ENCODE measurements at regions not wholly inside any gene's neighbourhood (a gene's known extent, or its start where the extent isn't known, plus 50 kb on each side); places are given as distances from the start of the nearest gene placed in this dataset.

DNA sequence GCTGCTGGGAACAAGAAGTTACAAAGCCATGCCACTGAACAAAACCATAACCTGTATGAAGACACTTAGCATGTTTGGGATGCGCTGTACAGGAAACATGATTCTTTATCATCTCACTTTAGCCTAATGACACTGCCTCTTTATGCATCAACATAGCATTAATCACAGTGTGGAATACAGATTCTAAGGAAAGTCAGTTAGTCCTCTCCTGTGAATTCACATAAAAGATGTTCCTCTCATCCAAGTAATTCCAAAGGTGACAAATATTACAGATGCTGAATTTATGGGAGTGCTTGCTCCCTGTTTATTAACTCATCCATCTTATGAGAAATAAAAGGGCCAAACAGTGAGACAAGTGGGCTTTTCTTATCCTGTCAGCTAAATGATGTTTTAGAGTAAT is 1677.7 kb downstream of the EFNA5 start:
- DNase-seq (ENCODE audit: low spot score) = no peak

DNA sequence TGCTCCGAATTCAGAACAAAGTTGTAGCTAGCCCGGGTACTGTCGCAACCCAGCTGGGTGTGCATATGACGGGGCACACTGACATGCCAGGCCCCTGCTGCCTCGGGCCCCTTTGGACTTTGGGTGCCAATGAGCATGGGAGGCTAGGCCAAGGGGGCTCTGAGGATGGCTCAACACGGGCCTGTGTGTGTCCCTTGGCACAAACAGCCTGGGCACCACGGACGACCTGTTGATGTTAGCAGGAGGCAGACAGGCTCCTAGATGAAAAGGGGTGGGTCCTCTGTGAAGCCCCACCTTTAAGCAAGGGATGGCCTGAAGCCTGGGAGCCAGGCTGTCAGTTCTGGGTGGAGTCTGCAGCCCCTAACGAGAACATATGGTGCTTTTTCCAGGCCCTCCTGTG is 1688.2 kb downstream of the EFNA5 start:
- no peak for DNase-seq (ENCODE audit: low spot score)

DNA sequence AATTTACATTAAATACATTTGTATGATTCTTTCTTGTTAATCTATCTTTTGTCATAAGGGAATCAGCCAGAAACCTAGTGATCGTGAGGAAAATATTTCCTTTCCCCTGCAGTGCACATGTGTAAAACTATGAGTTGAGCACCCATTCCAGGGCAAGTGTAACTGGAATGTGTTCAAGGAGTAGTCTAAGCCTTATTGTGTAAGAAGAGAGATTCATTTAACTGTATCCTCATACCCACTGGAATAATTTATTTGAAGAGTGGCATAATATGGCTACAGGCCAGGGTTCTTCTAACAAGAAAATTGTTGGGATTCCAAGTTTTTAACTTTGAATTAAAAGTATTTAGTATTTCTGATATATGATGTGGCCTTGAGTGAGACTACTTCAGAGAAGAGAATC is 1692.7 kb downstream of the EFNA5 start:
- no peak for DNase-seq (ENCODE audit: low spot score)

DNA sequence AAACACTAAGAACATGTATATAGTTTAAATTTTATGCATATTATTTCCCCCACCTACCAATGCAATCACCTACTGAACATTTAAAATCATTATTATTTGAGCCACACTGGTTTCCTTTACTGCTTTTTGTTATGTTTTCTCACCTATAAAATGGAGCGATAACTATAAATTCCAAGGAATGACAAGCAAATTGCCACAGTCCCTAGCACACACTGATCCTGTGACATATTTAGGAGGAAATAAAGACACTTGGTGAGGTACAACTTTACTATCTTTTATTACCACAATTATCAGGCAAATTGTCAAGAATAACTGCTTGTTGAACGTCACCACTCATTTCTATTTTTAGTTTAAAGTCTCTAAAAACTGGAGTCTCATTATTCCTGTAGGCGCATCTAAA is 1693.6 kb downstream of the EFNA5 start:
- DNase-seq (ENCODE audit: low spot score) = no peak

DNA sequence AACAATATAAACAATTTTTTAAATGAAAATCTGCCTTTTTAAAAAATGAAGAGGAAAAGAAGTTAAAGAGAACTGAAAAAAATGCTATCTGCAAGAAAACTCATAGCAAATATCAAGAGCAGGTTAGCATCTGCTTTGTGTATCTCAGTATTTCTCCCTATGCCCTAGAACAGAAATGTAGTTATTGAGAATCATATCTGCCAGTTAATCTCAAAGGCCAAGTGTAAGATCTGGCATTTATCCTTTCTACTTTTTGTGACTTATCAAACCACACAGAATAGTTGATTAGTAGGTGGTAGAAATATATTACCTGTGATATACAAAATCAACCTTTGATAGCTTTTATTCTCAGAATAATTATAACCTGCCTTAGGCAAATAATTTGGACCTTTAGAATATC is 1699.8 kb downstream of the EFNA5 start:
- DNase-seq (ENCODE audit: low spot score) = no peak

DNA sequence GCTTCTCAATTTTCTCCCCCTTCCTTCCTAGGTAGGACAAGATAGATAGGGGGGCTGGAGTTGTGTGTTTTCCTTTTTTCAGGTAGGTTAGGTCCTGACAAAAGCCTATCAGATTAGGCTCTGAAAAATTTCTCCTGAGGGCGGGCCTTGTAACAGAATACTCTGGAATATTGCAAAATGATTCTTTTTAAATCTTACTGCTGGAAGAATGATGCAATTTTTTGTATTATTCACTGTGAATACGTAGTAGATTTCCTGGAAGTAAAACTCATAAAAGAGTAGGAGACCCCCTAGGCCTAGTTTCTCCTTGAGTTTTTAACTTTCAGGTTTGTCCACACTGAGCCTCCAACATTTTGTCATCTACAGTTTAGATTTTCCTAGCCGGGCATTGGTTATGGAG is 1701.8 kb downstream of the EFNA5 start:
- no peak for DNase-seq (ENCODE audit: low spot score)

DNA sequence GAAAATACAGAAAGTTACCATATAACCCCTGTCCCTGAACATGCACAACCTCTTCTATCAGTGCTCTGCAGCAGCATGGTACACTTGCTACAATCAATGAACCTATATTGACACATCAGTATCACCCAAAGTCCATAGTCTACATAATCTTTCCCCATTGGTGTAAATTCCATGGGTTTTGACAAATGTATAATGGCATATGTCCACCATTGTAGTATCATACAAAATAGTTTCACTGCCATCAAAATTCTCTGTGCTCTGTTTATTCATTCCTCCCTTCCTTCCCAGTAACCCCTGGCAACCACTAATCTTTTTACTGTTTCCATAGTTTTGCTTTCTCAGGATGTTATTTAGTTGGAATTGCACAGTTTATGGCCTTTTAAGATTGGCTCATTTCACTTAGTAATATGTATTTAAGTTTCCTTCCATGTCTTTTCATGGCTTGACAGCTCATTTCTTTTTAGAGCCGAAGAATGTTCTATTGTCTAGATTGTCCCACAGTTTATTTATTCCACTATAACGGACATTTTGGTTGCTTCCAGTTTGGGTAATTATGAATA is 1707.0 kb downstream of the EFNA5 start:
- DNase-seq (ENCODE audit: low spot score) = no peak

DNA sequence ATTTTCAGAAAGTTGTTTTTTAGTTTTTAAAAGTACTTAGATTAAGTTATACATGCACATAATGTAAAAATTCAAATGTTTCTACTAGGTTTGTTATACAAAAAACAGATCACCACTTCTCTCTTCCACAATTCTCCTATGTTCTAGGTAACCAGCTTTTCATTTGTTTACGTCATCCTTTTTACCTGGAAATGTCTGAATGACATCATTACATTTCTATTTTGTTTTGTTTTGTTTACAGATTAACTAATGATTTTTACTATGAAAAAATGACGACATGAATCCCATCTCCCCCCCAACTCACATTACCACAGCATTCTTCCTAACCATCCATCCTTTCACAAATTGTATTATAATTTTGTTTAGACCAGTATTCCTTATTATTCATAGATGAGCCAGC is 1709.2 kb downstream of the EFNA5 start:
- DNase-seq (ENCODE audit: low spot score) = no peak

DNA sequence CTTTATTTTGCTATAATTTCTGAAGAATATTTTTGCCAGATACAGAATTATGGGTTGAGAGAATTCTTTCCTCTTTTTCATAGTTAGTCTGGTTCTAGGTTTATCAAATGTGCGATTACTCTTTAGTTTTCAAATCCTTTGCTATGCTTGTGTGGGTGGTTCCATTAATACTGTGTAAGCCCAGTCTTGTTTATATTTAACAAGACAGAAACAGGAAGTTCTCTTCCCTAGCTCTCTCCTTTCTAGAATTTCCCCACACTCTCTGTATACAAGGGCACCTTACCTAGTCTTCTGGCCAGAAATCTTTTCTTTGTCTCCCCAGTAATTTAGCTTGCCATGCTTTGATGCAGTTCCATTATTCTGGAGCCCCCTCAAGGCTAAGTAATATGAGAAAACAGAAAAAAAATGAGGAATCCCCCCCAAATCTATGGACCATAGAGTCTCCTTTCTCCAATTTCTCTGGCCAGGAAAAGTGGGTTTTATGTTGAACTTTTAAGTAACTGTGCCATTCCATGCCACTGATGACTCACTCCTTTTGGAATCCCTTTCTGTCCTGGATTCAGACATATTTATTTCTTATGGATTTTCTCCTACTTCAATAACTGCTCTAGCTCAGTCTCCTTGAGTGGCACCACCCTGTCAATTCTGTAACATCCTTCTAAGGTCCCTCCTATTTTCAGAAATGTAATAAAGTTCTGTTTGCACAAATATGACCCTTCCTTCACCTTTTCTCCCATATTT is 1714.1 kb downstream of the EFNA5 start:
- peak; percentile 5 for DNase-seq (ENCODE audit: low spot score)

DNA sequence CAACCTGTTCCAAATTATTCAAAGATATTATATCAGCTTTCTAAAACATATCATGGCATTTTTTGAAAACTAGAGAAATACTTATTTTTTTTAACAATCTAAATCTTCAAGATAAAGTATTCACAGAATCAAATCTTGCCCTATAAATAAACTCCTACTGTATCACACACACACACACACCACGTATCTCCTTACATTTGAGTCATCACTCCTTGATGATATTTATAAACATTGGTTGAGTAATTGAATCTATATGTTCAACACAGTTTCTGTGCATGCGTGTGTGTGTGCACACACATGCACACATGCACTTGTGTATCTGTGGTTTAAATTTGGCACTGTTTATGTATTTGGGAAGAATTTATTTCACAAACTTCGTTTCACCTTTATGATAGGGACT is 1716.4 kb downstream of the EFNA5 start:
- DNase-seq (ENCODE audit: low spot score) = no peak

DNA sequence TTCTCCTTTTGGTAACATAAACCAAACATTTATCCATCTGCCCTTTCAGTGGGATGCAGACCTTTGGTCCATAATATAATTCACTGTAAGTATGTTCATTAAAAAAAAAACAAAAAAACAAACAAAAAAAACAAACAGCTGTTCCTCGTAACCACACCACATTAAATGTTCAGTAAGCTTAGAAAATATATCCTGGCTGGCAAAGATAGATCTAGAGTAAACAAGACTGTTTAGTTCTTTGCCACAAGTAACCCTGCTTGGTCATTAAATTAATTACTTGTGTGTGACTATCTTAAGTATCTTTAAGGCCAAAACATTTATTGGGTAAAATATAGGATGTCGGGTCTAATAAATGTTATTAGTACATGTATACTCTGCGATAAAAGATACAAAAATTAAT is 1717.1 kb downstream of the EFNA5 start:
- DNase-seq (ENCODE audit: low spot score) = no peak

DNA sequence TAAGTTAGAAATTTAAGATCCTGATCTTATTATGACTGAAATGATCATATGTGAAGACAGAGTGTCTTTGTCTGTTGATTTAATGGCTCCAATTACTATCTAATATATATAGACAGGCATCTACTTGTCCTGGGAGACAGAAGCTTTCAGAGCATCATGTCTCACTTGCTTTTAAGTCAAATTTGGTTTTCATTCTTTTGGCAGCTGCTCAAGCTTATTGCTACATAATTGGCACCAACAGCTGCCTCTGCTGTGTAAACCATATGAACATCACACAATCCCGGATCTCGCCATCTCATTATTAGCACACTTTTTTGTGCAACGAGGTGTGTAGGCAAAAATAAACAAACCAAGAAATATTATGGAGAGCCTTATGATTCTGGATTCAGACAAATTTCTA is 1717.9 kb downstream of the EFNA5 start:
- DNase-seq (ENCODE audit: low spot score) = peak; percentile 6

DNA sequence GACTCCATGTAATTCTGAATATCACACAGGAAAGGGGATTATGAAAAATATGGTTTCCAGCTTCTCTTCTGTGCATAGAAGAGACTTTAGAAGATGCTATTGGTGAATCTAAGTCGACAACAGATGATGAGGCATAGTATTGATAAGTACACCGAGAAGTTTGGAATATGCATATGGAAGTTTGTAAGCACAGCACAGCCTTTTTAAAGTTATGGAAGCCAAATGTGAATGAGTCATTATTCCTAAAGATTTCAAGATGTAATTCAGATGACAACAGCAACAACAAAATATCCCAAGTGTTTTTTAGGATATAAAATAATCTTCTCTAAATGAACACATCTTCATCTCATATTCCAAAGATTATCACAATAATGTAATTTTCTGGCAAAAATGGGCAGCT is 1723.3 kb downstream of the EFNA5 start:
- DNase-seq (ENCODE audit: low spot score) = no peak

DNA sequence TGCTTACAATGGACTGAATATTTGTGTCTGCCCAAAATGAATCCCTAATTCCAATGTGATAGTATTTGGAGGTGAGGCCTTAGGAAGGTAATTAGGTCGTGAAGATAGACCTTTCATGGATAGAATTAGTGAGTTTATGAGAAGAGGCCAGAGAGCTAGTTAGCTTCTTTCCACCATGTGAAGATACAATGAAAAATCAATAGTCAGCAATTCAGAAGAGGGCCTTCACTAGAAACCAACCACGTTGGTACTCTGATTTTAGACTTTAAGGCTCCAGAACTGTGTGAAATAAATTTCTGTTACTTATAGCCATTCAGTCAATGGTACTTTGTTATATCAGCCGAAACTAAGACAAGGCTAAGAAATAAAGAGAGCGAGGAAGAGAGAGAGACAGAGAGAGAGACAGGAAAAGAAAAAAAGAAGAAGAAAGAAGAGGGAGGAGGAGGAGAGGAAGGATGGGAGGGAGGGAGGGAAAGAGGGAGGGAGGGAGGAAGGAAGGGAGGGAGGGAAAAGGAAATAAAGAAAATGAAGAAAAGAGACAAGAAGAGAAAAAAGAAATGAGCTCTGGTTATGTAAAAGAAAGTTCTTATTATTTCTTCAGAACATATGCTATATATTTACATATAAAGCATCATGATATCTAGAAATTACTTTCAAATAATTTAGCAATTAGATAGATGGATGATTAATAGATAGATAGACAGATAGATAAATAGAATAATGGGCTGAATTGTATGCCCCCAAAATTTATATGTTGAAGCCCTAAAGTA is 1725.3 kb downstream of the EFNA5 start:
- no peak for DNase-seq (ENCODE audit: low spot score)

DNA sequence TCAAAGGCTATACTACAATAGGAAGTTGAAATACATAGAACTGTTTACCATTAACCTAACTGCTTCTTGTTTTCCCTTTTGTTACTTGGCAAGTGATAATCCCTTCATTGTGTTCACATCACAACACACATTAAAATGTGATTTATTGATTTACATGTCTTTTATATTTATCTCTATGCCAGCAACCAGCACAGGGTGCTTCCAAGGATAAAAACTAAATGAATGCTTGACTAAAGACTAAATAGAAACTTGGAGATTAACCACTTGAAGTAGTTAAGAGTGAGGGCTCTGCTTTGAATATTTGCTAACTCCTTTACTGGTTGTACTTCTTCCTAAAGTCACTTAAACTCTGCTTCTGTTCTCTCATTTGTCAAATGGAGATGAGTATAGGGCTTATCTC is 1730.6 kb downstream of the EFNA5 start:
- DNase-seq (ENCODE audit: low spot score) = no peak

DNA sequence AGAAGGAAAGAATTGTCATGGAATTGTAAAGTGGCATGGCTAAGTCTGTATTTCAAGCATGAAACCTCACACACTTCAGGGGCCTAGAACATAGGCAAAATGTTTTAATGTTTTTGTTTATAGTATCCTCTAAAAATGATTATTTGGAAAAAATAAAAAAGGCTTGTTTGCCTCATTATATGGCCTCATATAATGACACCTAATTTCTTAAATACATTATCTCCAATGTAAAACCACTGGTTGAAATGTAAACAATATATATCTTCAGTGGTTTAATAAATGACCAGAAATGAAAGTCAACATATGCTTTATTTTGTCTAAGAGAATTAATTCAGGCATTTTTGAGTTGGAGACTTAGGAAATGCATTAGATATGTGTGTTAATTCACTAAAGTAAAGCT is 1736.6 kb downstream of the EFNA5 start:
- no peak for DNase-seq (ENCODE audit: low spot score)

DNA sequence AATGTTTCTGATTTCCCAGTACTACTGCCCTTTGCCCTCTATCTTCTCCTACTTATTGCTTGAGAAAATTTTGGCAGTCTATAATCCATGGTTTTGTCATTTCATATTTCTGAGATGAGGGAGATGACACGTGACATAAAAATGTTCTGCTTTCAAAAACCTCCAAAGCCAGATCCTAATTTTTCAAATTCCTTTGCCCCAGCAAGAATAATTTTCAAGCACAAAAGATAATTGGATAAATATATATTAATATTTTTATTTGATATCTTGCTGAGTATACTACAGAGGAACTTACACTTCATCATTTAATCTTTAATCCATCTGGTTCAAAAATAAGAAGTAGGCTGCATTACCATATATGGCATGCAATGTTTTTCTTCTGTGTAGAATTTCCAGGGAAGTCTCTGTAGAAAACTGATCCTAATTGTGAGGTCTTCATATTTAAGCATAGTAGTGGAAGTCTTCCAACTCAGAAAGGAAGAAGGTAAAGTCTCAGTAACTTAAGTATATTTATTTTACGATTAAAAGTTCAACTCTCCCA is 1738.8 kb downstream of the EFNA5 start:
- DNase-seq (ENCODE audit: low spot score) = no peak

DNA sequence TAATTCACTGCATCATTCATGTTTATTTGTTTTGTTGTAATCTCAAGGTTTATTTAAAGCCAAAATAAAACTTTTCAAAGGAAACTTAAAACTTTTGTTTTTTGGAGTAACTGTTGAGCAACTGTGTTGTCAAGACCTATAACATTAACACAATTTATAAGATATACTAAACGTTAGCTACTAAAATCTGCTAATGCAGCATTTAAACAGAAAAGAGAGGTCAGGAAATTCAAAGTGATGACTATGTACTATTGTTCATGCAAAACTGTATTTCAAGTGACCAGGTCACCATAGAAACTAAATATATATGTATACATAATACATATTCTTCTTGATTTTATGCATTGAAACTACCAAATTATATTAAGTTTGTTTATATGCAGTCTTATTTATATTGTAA is 1740.9 kb downstream of the EFNA5 start:
- DNase-seq (ENCODE audit: low spot score) = no peak

DNA sequence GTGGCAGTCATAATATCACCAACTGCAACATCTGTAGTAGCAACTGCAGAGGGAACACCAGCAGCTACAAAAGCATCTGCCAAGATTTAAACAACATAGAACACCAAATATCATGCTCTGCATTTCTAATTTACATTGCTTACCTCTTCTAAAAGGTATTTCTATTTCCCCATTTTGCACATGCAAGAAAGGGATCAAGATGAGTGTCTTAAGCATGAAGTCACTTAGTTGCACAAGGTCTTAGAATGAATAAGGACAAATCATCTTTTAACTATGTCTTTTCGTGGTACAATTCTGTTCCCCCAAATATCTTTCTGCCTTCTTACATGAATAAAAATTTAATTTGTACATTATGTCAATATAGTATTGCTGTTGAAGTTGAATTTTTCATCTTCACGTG is 1746.4 kb downstream of the EFNA5 start:
- DNase-seq (ENCODE audit: low spot score) = no peak

DNA sequence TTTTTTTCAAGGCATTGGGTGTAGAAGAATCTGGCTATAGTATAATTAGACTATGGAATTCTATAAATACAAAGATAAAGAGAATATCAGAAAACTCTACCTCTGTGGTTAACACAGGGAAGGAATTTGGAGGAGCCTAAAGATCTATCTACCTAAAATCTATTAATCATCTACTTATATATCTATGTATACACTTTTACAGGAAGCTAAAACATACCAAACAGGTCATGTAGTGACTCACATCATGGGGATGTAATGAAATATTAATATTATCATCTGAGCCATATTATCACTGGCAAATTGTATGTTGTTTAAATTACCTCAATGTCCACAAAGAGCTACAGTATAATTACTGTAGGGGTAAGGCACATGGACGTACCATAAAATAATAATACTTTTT is 1748.2 kb downstream of the EFNA5 start:
- no peak for DNase-seq (ENCODE audit: low spot score)

DNA sequence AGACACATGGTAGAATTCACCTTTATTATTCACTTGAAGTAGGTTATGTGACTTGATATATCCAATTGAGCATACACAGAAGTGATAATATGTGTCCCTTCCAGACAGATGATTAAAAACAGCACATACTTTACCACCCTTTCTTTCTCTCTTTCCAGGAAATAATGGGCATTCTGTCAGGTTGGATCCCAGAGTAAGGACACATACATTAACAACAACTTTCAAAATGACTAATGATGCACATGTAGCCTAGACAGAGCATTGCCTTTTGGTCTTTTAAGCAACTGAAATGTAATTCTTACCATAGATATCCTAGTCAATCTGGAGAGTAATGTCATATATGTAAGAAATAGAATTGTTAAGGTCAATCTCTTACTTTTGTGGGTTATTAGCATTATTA is 1748.7 kb downstream of the EFNA5 start:
- no peak for DNase-seq (ENCODE audit: low spot score)

DNA sequence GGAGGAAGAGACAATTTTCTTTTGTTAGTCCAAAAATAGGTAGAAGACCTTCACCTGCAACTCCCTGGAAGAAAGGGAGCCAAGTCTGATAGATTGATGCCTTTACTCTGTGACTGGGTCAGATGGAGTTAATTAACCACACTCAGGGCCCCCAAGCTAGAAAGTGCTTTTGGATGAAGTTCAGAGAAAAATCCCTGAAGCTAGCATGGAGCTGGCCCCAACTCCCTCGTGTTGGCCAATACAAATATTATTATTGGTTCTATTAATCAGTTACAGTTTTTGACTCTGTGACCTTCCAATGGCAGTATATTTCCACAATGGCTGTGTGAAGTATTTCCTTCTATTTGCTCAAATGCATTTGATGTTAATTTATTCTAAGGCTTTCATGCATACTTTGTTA is 1753.5 kb downstream of the EFNA5 start:
- no peak for DNase-seq (ENCODE audit: low spot score)

DNA sequence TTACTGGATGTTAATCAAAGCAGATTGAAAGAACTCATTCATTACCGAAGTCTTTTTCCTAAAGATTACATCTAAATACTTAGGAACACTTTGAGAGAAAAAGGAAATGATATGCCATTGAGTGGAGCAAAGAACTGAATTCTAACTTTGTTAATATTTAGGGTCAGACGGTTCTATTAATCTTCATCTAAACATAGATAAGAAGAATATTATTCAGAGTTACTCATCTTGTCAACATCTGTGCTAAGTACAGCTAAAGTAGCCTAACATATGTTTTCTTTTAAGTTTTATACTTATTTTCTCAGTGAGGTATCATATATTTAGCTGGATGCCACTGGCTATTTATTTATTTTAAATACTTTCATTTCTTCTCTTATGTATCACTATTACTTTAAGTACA is 1763.7 kb downstream of the EFNA5 start:
- DNase-seq (ENCODE audit: low spot score) = no peak

Measured in COLO829 (cell line).